ENCODE measurements at regions not wholly inside any gene's neighbourhood (a gene's known extent, or its start where the extent isn't known, plus 50 kb on each side); places are given as distances from the start of the nearest gene placed in this dataset.

- TF ChIP-seq, protein P1, sequence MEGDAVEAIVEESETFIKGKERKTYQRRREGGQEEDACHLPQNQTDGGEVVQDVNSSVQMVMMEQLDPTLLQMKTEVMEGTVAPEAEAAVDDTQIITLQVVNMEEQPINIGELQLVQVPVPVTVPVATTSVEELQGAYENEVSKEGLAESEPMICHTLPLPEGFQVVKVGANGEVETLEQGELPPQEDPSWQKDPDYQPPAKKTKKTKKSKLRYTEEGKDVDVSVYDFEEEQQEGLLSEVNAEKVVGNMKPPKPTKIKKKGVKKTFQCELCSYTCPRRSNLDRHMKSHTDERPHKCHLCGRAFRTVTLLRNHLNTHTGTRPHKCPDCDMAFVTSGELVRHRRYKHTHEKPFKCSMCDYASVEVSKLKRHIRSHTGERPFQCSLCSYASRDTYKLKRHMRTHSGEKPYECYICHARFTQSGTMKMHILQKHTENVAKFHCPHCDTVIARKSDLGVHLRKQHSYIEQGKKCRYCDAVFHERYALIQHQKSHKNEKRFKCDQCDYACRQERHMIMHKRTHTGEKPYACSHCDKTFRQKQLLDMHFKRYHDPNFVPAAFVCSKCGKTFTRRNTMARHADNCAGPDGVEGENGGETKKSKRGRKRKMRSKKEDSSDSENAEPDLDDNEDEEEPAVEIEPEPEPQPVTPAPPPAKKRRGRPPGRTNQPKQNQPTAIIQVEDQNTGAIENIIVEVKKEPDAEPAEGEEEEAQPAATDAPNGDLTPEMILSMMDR (conservative IDR thresholded peaks at IDR 0.05; ENCODE audit: low read depth, low read length): no peak
- no peak for TF ChIP-seq EZH2 (IDR thresholded peaks at IDR 0.05; ENCODE audit: borderline replicate concordance, low read depth, low read length, poor library complexity, severe bottlenecking)
Measured at GRCh38 chr7:128176696-128177095, 64.4 kb upstream of the LEP start.
